ENCODE measurements at regions not wholly inside any gene's neighbourhood (a gene's known extent, or its start where the extent isn't known, plus 50 kb on each side); places are given as distances from the start of the nearest gene placed in this dataset.

DNA sequence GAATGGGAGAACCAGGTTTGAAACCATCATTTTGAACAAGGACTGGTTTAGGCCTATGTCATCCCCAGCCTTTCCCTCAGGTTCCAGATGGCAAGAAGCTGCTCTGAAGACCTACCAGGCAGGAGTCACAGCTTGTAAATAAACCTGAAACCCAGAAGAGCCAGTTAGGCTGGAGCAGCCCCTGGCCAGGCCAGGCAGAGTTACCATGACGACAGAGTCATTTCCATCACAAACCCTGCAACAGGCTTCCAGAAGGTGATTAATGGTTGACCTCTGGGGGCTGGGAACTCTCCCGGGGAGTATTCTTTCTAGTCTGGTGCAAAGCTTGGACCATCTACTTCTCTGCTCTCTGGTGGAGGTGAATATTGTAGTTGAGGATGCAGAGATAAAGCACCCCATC, 164.1 kb upstream of the NCAM1 start:
- H3K27me3 ChIP-seq (ENCODE audit: control insufficient read depth in 4 of 4, insufficient read depth in 4 of 4, low read length in 3 of 4) = no peaks in the 10 kb centered on the region
- H3K9me3 ChIP-seq (ENCODE audit: control insufficient read depth in 4 of 4, low read length in 3 of 4) = no peaks in the 10 kb centered on the region
- H3K4me3 ChIP-seq (ENCODE audit: low read depth in 1 of 3, low read length in 3 of 3) = no peak overlapping the region
- no peaks in the 10 kb centered on the region for H3K4me1 ChIP-seq (ENCODE audit: control insufficient read depth in 4 of 4, insufficient read depth in 4 of 4, low read length in 3 of 4)
- no peak for DNase-seq (ENCODE audit: low spot score)
- no peak overlapping the region for H3K27ac ChIP-seq (ENCODE audit: low read depth in 1 of 2, low read length in 2 of 2)
- H3K36me3 ChIP-seq (ENCODE audit: control insufficient read depth in 4 of 4, insufficient read depth in 3 of 4, low read depth in 1 of 4, low read length in 3 of 4) = no peaks in the 10 kb centered on the region
- TF ChIP-seq ATF3 (IDR thresholded peaks at IDR 0.05) (no peak), ZBTB33 (IDR thresholded peaks at IDR 0.05) (no peak), HNF4G (IDR thresholded peaks at IDR 0.05) (no peak), YY1 (IDR thresholded peaks at IDR 0.05) (no peak), TAF1 (conservative IDR thresholded peaks at IDR 0.05) (no peak), RAD21 (IDR thresholded peaks at IDR 0.05) (no peak), REST (IDR thresholded peaks at IDR 0.05) (no peak), FOXA2 (IDR thresholded peaks at IDR 0.05) (no peak), EGR1 (IDR thresholded peaks at IDR 0.05; ENCODE audit: low read depth in 2 of 2) (no peak), JUND (IDR thresholded peaks at IDR 0.05) (no peak), RXRA (IDR thresholded peaks at IDR 0.05) (no peak), SP1 (IDR thresholded peaks at IDR 0.05) (no peak), HNF4A (conservative IDR thresholded peaks at IDR 0.05) (no peak), NR2F2 (IDR thresholded peaks at IDR 0.05) (no peak), GABPA (IDR thresholded peaks at IDR 0.05 in 1 of 2, conservative IDR thresholded peaks at IDR 0.05 in 1 of 2) (no peak), FOXA1 (IDR thresholded peaks at IDR 0.05) (no peak)
- TF ChIP-seq, protein P1, sequence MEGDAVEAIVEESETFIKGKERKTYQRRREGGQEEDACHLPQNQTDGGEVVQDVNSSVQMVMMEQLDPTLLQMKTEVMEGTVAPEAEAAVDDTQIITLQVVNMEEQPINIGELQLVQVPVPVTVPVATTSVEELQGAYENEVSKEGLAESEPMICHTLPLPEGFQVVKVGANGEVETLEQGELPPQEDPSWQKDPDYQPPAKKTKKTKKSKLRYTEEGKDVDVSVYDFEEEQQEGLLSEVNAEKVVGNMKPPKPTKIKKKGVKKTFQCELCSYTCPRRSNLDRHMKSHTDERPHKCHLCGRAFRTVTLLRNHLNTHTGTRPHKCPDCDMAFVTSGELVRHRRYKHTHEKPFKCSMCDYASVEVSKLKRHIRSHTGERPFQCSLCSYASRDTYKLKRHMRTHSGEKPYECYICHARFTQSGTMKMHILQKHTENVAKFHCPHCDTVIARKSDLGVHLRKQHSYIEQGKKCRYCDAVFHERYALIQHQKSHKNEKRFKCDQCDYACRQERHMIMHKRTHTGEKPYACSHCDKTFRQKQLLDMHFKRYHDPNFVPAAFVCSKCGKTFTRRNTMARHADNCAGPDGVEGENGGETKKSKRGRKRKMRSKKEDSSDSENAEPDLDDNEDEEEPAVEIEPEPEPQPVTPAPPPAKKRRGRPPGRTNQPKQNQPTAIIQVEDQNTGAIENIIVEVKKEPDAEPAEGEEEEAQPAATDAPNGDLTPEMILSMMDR (IDR thresholded peaks at IDR 0.05; ENCODE audit: low read depth, low read length, missing input control) = no peak
- TF ChIP-seq, protein P2, sequence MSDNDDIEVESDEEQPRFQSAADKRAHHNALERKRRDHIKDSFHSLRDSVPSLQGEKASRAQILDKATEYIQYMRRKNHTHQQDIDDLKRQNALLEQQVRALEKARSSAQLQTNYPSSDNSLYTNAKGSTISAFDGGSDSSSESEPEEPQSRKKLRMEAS (IDR thresholded peaks at IDR 0.05) = no peak
- no peak overlapping the region for H3K9ac ChIP-seq (ENCODE audit: low read depth in 1 of 2, low read length in 2 of 2)
- WGBS = 48% methylated on average over 2 of the region's 2 CpGs

Data from liver (tissue), 8 donors.